CD4-positive, CD25-positive, alpha-beta regulatory T cell (primary cell): ENCODE measurements at regions not wholly inside any gene's neighbourhood (a gene's known extent, or its start where the extent isn't known, plus 50 kb on each side); places are given as distances from the start of the nearest gene placed in this dataset.

Source experiments
- ATAC-seq, 2 donors: fragments of 150-1000 bp; cut with Tn5 transposase; one replicate each; pipeline ENCODE4 v1.10.0; 2021; ENCODE audit warnings: low read depth in 2 of 2, moderate number of reproducible peaks in 2 of 2, moderate library complexity in 1 of 2
- DNase-seq, 3 donors: peaks; one replicate each; pipeline versions ENCODE4 v3.0.0 to v3.0.0-alpha.2; 2012 to 2022; ENCODE audit warnings: mixed read lengths in 1 of 3
- H3K27ac ChIP-seq: one replicate; pipeline ENCODE4 v1.7.0; 2013; ENCODE audit warnings: mild to moderate bottlenecking, low read length; ENCODE audit not compliant: insufficient read depth, poor library complexity, severe bottlenecking
- H3K27me3 ChIP-seq: one replicate; pipeline ENCODE4 v1.7.0; 2013; ENCODE audit warnings: low read length; ENCODE audit not compliant: control insufficient read depth, insufficient read depth
- H3K36me3 ChIP-seq: one replicate; pipeline ENCODE4 v1.7.0; 2013; ENCODE audit warnings: mild to moderate bottlenecking, low read length, moderate library complexity; ENCODE audit not compliant: control insufficient read depth, insufficient read depth
- H3K4me1 ChIP-seq: 2 replicates; pipeline ENCODE4 v1.7.0; 2013; ENCODE audit warnings: mild to moderate bottlenecking, low read length; ENCODE audit not compliant: insufficient read depth, control insufficient read depth, poor library complexity, severe bottlenecking
- H3K4me3 ChIP-seq: one replicate; pipeline ENCODE4 v1.7.0; 2013; ENCODE audit warnings: low read depth, mild to moderate bottlenecking, low read length, moderate library complexity
- H3K9me3 ChIP-seq, 2 experiments: 1 replicate in 1 of 2; 2 replicates in 1 of 2; pipeline ENCODE4 v1.7.0; 2013; ENCODE audit warnings: low read length in 2 of 2, mild to moderate bottlenecking in 1 of 2, moderate library complexity in 1 of 2; ENCODE audit not compliant: control insufficient read depth in 2 of 2
- H3K27ac Mint-ChIP-seq, 3 donors: one replicate each; pipeline ENCODE4 v1.8.0; 2020 to 2022; ENCODE audit warnings: mild to moderate bottlenecking in 3 of 3, mixed read lengths in 3 of 3, moderate library complexity in 2 of 3
- H3K27me3 Mint-ChIP-seq: one replicate; pipeline ENCODE4 v1.8.0; 2022; ENCODE audit warnings: mild to moderate bottlenecking, mixed read lengths
- H3K36me3 Mint-ChIP-seq: one replicate; pipeline ENCODE4 v1.8.0; 2020; ENCODE audit warnings: mixed read lengths
- H3K4me1 Mint-ChIP-seq, 4 donors: one replicate each; pipeline ENCODE4 v1.8.0; 2020 to 2022; ENCODE audit warnings: mixed read lengths in 4 of 4, mild to moderate bottlenecking in 1 of 4
- H3K4me3 Mint-ChIP-seq, 4 donors: one replicate each; pipeline ENCODE4 v1.8.0; 2020 to 2022; ENCODE audit warnings: mild to moderate bottlenecking in 4 of 4, mixed read lengths in 4 of 4, moderate library complexity in 3 of 4
- H3K9me3 Mint-ChIP-seq, 7 donors: one replicate each; pipeline ENCODE4 v1.8.0; 2020 to 2022; ENCODE audit warnings: mixed read lengths in 7 of 7, mild to moderate bottlenecking in 3 of 7, moderate library complexity in 2 of 7

DNA sequence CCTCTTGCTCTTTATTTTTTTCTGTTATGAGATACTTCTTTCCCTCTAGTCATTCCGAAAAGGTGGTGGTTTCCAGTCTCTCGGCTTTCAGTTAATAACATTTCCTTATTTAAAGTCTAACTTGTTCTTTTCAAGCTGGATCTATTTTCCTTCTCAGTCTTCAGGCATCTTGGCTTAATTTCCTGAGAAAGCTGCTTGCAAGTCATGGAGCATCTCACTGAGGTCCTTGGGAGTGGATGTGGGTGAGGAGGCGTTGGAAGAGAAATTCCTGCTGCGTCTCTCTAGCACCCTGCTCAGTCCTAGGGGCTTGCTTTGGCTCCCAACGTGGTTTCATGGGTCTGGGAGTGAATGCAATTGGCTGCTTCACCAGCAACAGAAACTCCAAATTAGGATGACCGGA lies 210.2 kb upstream of the MKI67 start:
- no peaks in the 10 kb centered on the region for H3K9me3 ChIP-seq
- no peak overlapping the region for H3K27ac Mint-ChIP-seq
- ATAC-seq = no peak
- peaks cover 0 to 5% (median 0%) of the 10 kb centered on the region in 7 donors for H3K9me3 Mint-ChIP-seq
- H3K4me1 Mint-ChIP-seq = no peaks in the 10 kb centered on the region
- no peaks in the 10 kb centered on the region for H3K36me3 Mint-ChIP-seq
- H3K4me3 Mint-ChIP-seq = no peak overlapping the region
- no peaks in the 10 kb centered on the region for H3K36me3 ChIP-seq
- H3K27me3 ChIP-seq = no peaks in the 10 kb centered on the region
- H3K4me3 ChIP-seq = no peak overlapping the region
- no peaks in the 10 kb centered on the region for H3K4me1 ChIP-seq
- H3K27ac ChIP-seq = no peak overlapping the region
- H3K27me3 Mint-ChIP-seq = peaks cover 33% of the 10 kb centered on the region
- no peak for DNase-seq

DNA sequence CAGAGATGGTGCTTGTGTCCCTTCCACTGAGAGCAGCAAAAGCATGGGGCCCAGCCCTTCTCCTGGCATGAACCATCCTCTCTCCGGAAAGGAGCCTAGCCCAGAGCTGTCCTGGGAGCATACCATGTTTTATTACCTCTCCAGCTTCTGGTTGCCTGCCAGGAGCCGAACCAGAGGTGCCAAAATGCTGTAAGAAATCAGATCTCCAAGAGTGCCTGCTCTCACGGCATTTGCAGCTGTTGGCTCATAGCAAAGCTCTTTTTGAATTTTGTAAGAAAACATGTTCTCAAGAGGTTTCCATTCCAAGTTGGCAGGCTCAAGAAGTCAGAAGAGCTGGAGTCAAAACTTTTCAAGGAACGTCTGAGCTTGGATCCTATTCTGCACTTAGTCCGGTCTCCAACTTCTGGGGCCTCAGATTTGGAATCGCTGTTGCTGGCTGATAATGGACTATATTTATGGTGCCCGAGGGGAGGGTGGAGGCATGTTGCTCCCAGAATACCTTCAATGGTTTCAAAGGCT lies 211.7 kb upstream of the MKI67 start:
- no peaks in the 10 kb centered on the region for H3K4me1 Mint-ChIP-seq

DNA sequence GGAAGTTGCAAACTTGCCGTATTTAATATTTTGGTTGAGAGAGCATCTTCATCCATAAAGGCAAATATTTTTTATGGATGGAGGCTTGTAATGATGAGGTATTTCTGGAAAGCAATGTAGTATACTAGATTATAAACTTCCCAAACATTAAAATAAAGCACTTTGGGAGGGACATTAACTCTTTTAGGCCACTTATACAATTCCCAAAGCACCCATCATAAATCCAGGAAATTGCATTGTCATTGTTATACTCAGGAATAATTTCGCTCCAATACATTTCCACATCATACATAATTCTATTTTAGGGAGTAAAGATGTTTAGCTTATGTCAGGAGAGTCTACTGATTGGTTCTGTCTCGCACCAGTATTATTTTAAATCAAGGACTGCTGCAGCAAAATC lies 212.7 kb upstream of the MKI67 start:
- Mint-ChIP-seq H3K4me1 (no peaks in the 10 kb centered on the region), H3K27ac (no peak overlapping the region), H3K27me3 (peaks cover 33% of the 10 kb centered on the region), H3K9me3 (peaks cover 0 to 6% (median 0%) of the 10 kb centered on the region in 7 donors), H3K36me3 (no peaks in the 10 kb centered on the region), H3K4me3 (no peak overlapping the region)
- Histone ChIP-seq H3K27me3 (no peaks in the 10 kb centered on the region), H3K4me3 (no peak overlapping the region), H3K4me1 (no peaks in the 10 kb centered on the region), H3K36me3 (no peaks in the 10 kb centered on the region), H3K27ac (no peak overlapping the region), H3K9me3 (no peaks in the 10 kb centered on the region)
- DNase-seq = no peak
- ATAC-seq = no peak

More for the DNA sequence above, 211.7 kb upstream of the MKI67 start:
- no peaks in the 10 kb centered on the region for H3K36me3 ChIP-seq
- Mint-ChIP-seq H3K27me3 (peaks cover 30% of the 10 kb centered on the region), H3K27ac (no peak overlapping the region), H3K4me3 (no peak overlapping the region), H3K36me3 (no peaks in the 10 kb centered on the region), H3K9me3 (peaks cover 0 to 8% (median 0%) of the 10 kb centered on the region in 7 donors)
- no peaks in the 10 kb centered on the region for H3K9me3 ChIP-seq
- no peak for ATAC-seq
- H3K27ac ChIP-seq = no peak overlapping the region
- H3K4me1 ChIP-seq = no peaks in the 10 kb centered on the region
- no peaks in the 10 kb centered on the region for H3K27me3 ChIP-seq
- DNase-seq = no peak
- H3K4me3 ChIP-seq = no peak overlapping the region

DNA sequence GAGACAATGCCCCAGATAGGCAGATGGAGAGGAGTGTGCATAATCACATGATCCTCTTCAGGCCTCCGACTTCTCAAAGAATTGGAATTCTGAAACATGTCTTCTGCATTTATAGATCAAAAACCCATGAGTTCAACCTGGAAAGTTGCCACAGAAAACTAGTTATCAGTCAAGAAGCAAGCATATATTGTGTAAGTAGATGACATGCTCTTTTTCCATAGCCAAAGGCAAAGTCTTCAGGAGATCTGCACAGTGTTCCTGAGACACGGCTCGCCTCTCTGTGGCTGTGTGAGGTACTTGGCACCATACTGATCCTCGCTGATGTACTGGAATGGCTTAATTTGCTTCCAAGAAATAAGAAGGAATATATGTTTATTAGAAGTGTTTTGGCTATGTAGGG lies 213.5 kb upstream of the MKI67 start:
- Histone ChIP-seq H3K4me1 (no peaks in the 10 kb centered on the region), H3K9me3 (no peaks in the 10 kb centered on the region), H3K27me3 (no peaks in the 10 kb centered on the region), H3K36me3 (no peaks in the 10 kb centered on the region), H3K4me3 (no peak overlapping the region), H3K27ac (no peak overlapping the region)
- ATAC-seq (no peak), DNase-seq (no peak)
- Mint-ChIP-seq H3K9me3 (peaks cover 0 to 6% (median 0%) of the 10 kb centered on the region in 7 donors), H3K27ac (no peak overlapping the region), H3K27me3 (peaks cover 30% of the 10 kb centered on the region), H3K4me3 (no peak overlapping the region), H3K4me1 (no peaks in the 10 kb centered on the region), H3K36me3 (no peaks in the 10 kb centered on the region)

DNA sequence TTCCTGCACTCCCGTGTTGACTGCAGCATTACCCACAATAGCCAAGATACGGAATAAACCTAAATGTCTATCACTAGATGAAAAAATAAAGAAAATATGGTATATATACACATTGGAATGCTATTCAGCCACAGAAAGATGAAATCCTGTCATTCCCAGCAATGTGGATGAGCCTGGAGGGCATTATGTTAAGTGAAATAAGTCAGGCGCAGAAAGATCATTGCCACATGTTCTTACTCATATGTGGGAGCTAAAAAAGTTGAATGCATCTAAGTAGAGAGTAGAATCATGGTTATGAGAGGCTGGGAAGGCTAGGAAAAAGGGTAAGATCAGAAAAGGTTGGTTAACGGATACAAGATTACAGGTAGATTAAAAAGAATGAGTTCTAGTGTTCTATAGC lies 219.1 kb upstream of the MKI67 start:
- H3K9me3 ChIP-seq = no peaks in the 10 kb centered on the region
- Mint-ChIP-seq H3K27ac (no peak overlapping the region), H3K36me3 (no peaks in the 10 kb centered on the region), H3K27me3 (peaks cover 23% of the 10 kb centered on the region), H3K9me3 (peaks cover 0 to 3% (median 0%) of the 10 kb centered on the region in 7 donors), H3K4me3 (no peak overlapping the region), H3K4me1 (no peaks in the 10 kb centered on the region)
- H3K27ac ChIP-seq = no peak overlapping the region
- H3K4me1 ChIP-seq = no peaks in the 10 kb centered on the region
- H3K27me3 ChIP-seq = no peaks in the 10 kb centered on the region
- no peak overlapping the region for H3K4me3 ChIP-seq
- no peak for DNase-seq
- ATAC-seq = no peak
- H3K36me3 ChIP-seq = no peaks in the 10 kb centered on the region

DNA sequence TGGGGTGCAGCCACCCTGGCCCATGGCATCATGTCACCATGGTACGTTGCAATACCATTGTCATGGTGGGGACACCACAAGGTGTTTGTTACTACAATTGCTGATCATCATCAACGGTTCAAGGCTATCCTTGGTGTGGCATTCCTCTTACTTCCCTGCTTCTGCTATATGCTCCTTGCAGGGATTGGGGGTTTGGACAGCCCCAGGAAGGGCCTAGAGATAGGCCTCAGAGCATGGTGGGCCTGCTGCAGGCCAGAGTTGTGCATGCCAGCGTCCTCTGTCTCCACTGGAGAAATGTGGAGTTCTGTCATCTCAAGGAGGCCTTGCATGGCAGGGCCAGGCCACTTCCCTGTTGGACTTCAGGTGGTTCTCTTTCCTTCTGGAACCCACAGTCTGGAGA lies 234.6 kb upstream of the MKI67 start:
- Histone ChIP-seq H3K4me1 (no peaks in the 10 kb centered on the region), H3K9me3 (no peaks in the 10 kb centered on the region), H3K27me3 (no peaks in the 10 kb centered on the region), H3K36me3 (no peaks in the 10 kb centered on the region), H3K27ac (no peak overlapping the region), H3K4me3 (no peak overlapping the region)
- DNase-seq = no peak
- Mint-ChIP-seq H3K27ac (no peak overlapping the region), H3K27me3 (no peaks in the 10 kb centered on the region), H3K9me3 (peaks cover 0 to 6% (median 0%) of the 10 kb centered on the region in 7 donors), H3K4me1 (no peaks in the 10 kb centered on the region), H3K4me3 (no peak overlapping the region), H3K36me3 (no peaks in the 10 kb centered on the region)
- no peak for ATAC-seq

DNA sequence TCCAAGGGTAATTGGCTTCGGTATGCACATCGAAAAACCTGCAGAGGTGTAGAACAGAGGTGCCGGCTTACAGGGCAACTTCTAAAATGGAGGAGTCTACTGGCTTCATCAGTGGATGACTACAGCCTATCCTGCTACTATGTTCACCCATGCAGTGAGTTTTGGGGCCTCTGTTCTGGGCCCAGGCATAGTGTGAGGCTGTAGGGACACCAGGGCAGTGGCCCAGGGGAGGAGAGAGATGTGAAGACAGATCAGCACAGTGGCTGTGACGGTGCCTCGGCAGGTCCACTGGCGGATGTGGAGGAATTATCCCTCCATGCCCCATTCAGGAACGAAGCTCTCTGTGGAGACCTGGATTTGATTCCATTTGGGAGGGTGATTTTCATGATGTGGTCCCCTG lies 235.3 kb upstream of the MKI67 start:
- no peak for DNase-seq
- no peak overlapping the region for H3K4me3 Mint-ChIP-seq
- H3K36me3 Mint-ChIP-seq = no peaks in the 10 kb centered on the region
- Histone ChIP-seq H3K9me3 (no peaks in the 10 kb centered on the region), H3K27me3 (no peaks in the 10 kb centered on the region), H3K4me1 (no peaks in the 10 kb centered on the region), H3K27ac (no peak overlapping the region), H3K36me3 (no peaks in the 10 kb centered on the region), H3K4me3 (no peak overlapping the region)
- H3K4me1 Mint-ChIP-seq = no peaks in the 10 kb centered on the region
- peaks cover 0 to 6% (median 0%) of the 10 kb centered on the region in 7 donors for H3K9me3 Mint-ChIP-seq
- no peak for ATAC-seq
- H3K27ac Mint-ChIP-seq = no peak overlapping the region
- no peaks in the 10 kb centered on the region for H3K27me3 Mint-ChIP-seq

DNA sequence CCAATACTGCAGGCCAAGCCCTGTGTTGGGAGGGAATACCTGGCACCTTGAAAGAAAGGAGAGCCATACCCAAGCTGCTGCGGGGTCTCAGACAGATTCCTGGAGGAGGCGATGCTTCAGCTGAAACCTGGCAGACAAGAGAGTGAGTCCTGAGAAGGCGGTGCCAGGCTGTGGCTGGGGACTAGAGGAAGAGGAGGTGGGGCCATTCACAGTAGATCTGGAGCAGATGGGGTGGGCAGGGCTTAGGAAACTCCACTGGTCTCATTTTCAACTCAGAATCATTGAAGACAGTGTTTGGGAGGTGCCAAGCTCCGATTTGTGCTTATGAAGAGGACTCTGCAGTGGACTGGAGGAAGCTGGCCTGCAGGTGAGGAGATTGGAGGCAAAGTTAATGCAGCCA lies 236.3 kb upstream of the MKI67 start:
- Mint-ChIP-seq H3K4me1 (no peaks in the 10 kb centered on the region), H3K9me3 (peaks cover 0 to 6% (median 0%) of the 10 kb centered on the region in 7 donors), H3K27me3 (no peaks in the 10 kb centered on the region), H3K27ac (no peak overlapping the region), H3K36me3 (no peaks in the 10 kb centered on the region), H3K4me3 (no peak overlapping the region)
- H3K9me3 ChIP-seq = no peaks in the 10 kb centered on the region
- H3K27me3 ChIP-seq = no peaks in the 10 kb centered on the region
- H3K4me1 ChIP-seq = no peaks in the 10 kb centered on the region
- no peak overlapping the region for H3K27ac ChIP-seq
- DNase-seq = no peak
- no peak overlapping the region for H3K4me3 ChIP-seq
- ATAC-seq = no peak
- H3K36me3 ChIP-seq = no peaks in the 10 kb centered on the region
